ENCODE measurements at regions not wholly inside any gene's neighbourhood (a gene's known extent, or its start where the extent isn't known, plus 50 kb on each side); places are given as distances from the start of the nearest gene placed in this dataset.
"Not testable (repeated sequence)": the region's sequence is repeated elsewhere in the genome, so short reads cannot be mapped to it uniquely, and the experiment has no call there.

DNA sequence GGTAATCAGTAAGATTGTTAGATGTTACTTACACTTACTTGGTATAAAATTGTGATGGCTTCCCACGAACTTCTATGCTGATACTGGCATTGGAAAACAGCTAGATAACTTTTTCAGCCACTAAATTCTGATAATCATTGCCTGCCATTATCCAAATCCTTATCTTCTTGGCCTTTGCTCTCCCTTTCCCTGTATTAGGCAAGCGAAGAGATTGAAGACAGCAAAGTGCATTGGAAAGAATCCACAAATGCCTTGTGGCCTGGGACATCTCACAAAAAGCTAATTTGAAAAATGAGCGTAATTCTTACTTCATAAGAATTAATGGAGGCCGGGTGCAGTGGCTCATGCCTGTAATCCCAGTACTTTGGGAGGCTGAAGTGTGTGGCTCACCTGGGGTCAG is 79.5 kb upstream of the MARCKS start:
- no peak for DNase-seq (ENCODE audit: extremely low spot score)

DNA sequence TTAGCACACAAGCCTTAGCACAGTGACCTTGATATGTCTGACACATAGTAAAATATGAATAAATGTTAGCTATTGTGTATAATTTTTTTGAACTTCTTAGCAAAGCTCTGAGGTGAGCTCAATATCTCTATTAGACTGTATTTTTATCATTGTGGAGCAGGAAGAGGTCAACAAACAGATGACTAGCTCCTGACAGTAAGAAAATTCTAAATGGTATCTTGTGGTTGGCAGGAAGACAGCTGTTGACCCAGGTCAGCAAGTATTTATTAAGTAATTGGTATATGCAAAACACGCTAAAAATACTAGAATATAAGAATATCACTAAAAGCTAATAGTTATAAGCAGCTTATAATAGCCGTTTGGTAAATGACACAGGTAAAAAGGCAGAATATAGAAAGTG is 77.5 kb upstream of the MARCKS start:
- Histone ChIP-seq H3K27ac (replicated peaks in 1 of 4) (no peak overlapping the region), H3K36me3 (no peaks in the 10 kb centered on the region), H3K4me1 (no peaks in the 10 kb centered on the region), H3K4me3 (no peak overlapping the region), H3K27me3 (no peaks in the 10 kb centered on the region), H3K9me3 (no peaks in the 10 kb centered on the region)
- DNase-seq (ENCODE audit: extremely low spot score) = no peak
- intact Hi-C loops (cut with DNase I) = no loop called here
- WGBS = 81% methylated on average over 2 of the region's 2 CpGs
- TF ChIP-seq POLR2AphosphoS5 (IDR thresholded peaks at IDR 0.05) = no peak
- no peak for TF ChIP-seq POLR2A (IDR thresholded peaks at IDR 0.05; ENCODE audit: low read depth)
- no peak for TF ChIP-seq EP300 (IDR thresholded peaks at IDR 0.05)
- TF ChIP-seq, protein P1, sequence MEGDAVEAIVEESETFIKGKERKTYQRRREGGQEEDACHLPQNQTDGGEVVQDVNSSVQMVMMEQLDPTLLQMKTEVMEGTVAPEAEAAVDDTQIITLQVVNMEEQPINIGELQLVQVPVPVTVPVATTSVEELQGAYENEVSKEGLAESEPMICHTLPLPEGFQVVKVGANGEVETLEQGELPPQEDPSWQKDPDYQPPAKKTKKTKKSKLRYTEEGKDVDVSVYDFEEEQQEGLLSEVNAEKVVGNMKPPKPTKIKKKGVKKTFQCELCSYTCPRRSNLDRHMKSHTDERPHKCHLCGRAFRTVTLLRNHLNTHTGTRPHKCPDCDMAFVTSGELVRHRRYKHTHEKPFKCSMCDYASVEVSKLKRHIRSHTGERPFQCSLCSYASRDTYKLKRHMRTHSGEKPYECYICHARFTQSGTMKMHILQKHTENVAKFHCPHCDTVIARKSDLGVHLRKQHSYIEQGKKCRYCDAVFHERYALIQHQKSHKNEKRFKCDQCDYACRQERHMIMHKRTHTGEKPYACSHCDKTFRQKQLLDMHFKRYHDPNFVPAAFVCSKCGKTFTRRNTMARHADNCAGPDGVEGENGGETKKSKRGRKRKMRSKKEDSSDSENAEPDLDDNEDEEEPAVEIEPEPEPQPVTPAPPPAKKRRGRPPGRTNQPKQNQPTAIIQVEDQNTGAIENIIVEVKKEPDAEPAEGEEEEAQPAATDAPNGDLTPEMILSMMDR (IDR thresholded peaks at IDR 0.05) = no peak

More for the DNA sequence above, 79.5 kb upstream of the MARCKS start:
- no peaks in the 10 kb centered on the region for H3K9me3 ChIP-seq
- TF ChIP-seq, protein P1 (IDR thresholded peaks at IDR 0.05) = no peak
- TF ChIP-seq POLR2A (IDR thresholded peaks at IDR 0.05; ENCODE audit: low read depth) (no peak), EP300 (IDR thresholded peaks at IDR 0.05) (no peak), POLR2AphosphoS5 (IDR thresholded peaks at IDR 0.05) (no peak)
- 92% methylated on average over 4 of the region's 4 CpGs for WGBS
- intact Hi-C loops (cut with DNase I) = no loop called here
- no peaks in the 10 kb centered on the region for H3K36me3 ChIP-seq
- no peaks in the 10 kb centered on the region for H3K4me1 ChIP-seq
- no peaks in the 10 kb centered on the region for H3K27me3 ChIP-seq
- no peak overlapping the region for H3K4me3 ChIP-seq
- H3K27ac ChIP-seq (replicated peaks in 1 of 4) = no peak overlapping the region

DNA sequence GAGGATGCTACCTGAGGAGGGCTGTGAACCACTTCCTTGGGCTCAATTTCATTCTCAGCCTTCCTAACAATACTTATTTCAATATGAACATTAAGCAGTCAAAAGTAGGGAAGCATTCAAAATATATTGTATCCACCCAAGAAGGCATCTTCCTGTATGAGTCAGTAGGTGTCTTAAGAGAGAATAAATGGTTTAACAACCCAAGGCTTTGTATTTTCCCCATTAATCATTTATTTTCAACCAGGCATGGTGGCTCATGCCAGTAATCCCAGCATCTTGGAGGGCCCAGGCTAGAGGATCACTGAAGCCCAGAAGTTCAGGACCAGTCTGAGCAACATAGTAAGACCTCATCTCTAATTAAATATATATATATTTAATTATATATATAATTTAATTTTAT is 74.5 kb upstream of the MARCKS start:
- no peaks in the 10 kb centered on the region for H3K4me1 ChIP-seq
- intact Hi-C loops (cut with DNase I) = no loop called here

DNA sequence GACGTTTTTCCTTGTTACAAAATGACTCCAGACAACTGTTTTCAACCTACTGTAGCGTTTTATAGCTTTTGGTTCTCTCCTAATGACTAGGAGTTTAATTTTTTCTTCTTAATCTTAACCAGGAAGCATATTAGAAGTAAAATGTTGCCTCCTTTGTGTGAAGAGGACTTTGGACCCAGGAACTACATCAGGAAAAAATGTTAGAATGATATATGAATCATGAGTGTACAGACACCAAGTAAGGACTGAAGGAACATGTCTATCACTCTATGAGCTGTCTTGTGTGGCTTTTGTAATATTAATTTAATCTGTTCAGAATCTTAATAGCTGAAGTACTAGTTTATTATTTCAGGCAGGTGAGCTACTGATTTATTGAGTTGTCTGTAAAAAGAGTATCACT is 71.0 kb upstream of the MARCKS start:
- no peaks in the 10 kb centered on the region for H3K4me1 ChIP-seq
- H3K27ac ChIP-seq (replicated peaks in 1 of 4) = no peak overlapping the region
- H3K9me3 ChIP-seq = no peaks in the 10 kb centered on the region
- intact Hi-C loops (cut with DNase I) = no loop called here
- 93% methylated on average over 2 of the region's 2 CpGs for WGBS
- TF ChIP-seq POLR2AphosphoS5 (IDR thresholded peaks at IDR 0.05) (no peak), POLR2A (IDR thresholded peaks at IDR 0.05; ENCODE audit: low read depth) (no peak), EP300 (IDR thresholded peaks at IDR 0.05) (no peak)
- TF ChIP-seq, protein P1 (IDR thresholded peaks at IDR 0.05) = no peak
- H3K4me3 ChIP-seq = no peak overlapping the region
- DNase-seq (ENCODE audit: extremely low spot score) = no peak
- H3K27me3 ChIP-seq = no peaks in the 10 kb centered on the region
- H3K36me3 ChIP-seq = no peaks in the 10 kb centered on the region

More for the DNA sequence above, 74.5 kb upstream of the MARCKS start:
- TF ChIP-seq POLR2AphosphoS5 (IDR thresholded peaks at IDR 0.05) = no peak
- TF ChIP-seq EP300 (IDR thresholded peaks at IDR 0.05) = no peak
- TF ChIP-seq, protein P1 (IDR thresholded peaks at IDR 0.05) = no peak
- no peak for TF ChIP-seq POLR2A (IDR thresholded peaks at IDR 0.05; ENCODE audit: low read depth)
- Histone ChIP-seq H3K9me3 (no peaks in the 10 kb centered on the region), H3K27me3 (no peaks in the 10 kb centered on the region), H3K36me3 (no peaks in the 10 kb centered on the region), H3K27ac (replicated peaks in 1 of 4) (no peak overlapping the region), H3K4me3 (no peak overlapping the region)
- no peak for DNase-seq (ENCODE audit: extremely low spot score)

DNA sequence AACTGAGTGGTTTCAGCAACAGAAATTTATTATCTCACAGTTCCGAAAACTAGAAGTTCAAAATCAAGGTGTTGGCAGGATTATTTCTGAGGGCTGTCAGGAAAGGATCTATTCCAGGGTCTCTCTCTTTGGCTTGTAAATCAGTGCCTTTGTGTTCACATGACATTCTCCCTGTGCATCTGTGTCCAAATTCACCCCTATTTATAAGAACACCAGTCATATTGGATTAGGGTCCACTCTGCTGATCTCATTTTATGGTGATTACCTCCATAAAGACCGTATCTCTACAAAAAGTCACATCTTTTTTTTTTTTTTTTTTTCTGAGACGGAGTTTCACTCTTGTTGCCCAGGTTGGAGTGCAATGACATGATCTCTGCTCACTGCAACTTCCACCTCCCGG is 68.6 kb upstream of the MARCKS start:
- Histone ChIP-seq H3K9me3 (no peaks in the 10 kb centered on the region), H3K36me3 (no peaks in the 10 kb centered on the region), H3K27ac (replicated peaks in 1 of 4) (no peak overlapping the region), H3K4me3 (no peak overlapping the region), H3K27me3 (no peaks in the 10 kb centered on the region), H3K4me1 (no peaks in the 10 kb centered on the region)
- no peak for DNase-seq (ENCODE audit: extremely low spot score)
- intact Hi-C loops (cut with DNase I) = no loop called here
- WGBS = 99% methylated on average over 4 of the region's 4 CpGs
- no peak for TF ChIP-seq POLR2AphosphoS5 (IDR thresholded peaks at IDR 0.05)
- no peak for TF ChIP-seq POLR2A (IDR thresholded peaks at IDR 0.05; ENCODE audit: low read depth)
- TF ChIP-seq, protein P1 (IDR thresholded peaks at IDR 0.05) = no peak
- no peak for TF ChIP-seq EP300 (IDR thresholded peaks at IDR 0.05)

DNA sequence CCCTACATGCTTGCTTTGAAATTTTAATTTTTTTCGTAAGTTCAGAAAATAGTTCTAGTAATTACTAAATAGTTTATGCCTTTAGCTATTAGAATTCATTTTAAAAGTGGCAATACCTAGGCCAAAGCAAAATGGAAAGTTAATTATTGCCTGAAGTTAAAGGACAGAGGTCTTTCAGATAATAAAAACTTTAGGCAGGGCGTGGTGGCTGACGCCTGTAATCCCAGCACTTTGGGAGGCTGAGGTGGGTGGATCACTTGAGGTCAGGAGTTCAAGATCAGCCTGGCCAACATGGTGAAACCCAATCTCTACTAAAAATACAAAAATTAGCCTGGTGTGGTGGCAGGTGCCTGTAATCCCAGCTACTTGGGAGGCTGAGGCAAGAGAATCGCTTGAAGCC is 65.9 kb upstream of the MARCKS start:
- H3K27ac ChIP-seq (replicated peaks in 1 of 4); DNase-seq (ENCODE audit: extremely low spot score); H3K27me3 ChIP-seq; intact Hi-C loops (cut with DNase I); H3K4me1 ChIP-seq; H3K9me3 ChIP-seq; H3K4me3 ChIP-seq; H3K36me3 ChIP-seq: not testable (repeated sequence)
- 96% methylated on average over 4 of the region's 4 CpGs for WGBS

DNA sequence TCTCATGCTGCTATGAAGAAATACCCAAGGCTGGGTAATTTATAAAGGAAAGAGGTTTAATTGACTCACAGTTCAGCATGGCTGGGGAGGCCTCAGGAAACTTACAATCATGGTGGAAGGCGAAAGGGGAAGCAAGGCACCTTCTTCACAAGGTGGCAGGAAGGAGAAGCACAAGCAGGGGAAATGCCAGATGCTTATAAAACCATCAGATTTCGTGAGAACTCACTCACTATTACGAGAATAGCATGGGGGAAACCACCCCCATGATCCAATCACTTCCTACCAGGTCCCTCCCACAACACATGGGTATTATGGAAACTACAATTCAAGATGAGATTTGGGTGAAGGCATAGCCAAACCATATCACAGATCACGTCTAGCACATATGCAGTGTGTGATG is 61.8 kb upstream of the MARCKS start:
- H3K36me3 ChIP-seq; intact Hi-C loops (cut with DNase I); H3K9me3 ChIP-seq; H3K27ac ChIP-seq (replicated peaks in 1 of 4); H3K4me1 ChIP-seq; DNase-seq (ENCODE audit: extremely low spot score); H3K27me3 ChIP-seq; H3K4me3 ChIP-seq: not testable (repeated sequence)
- WGBS = 86% methylated on average over 4 of the region's 4 CpGs
